M059J (cell line): ENCODE measurements at regions not wholly inside any gene's neighbourhood (a gene's known extent, or its start where the extent isn't known, plus 50 kb on each side); places are given as distances from the start of the nearest gene placed in this dataset.

Source experiments
- DNase-seq: peaks from one replicate; pipeline ENCODE4 v3.0.0-alpha.2; 2012; ENCODE audit warnings: low read depth

DNA sequence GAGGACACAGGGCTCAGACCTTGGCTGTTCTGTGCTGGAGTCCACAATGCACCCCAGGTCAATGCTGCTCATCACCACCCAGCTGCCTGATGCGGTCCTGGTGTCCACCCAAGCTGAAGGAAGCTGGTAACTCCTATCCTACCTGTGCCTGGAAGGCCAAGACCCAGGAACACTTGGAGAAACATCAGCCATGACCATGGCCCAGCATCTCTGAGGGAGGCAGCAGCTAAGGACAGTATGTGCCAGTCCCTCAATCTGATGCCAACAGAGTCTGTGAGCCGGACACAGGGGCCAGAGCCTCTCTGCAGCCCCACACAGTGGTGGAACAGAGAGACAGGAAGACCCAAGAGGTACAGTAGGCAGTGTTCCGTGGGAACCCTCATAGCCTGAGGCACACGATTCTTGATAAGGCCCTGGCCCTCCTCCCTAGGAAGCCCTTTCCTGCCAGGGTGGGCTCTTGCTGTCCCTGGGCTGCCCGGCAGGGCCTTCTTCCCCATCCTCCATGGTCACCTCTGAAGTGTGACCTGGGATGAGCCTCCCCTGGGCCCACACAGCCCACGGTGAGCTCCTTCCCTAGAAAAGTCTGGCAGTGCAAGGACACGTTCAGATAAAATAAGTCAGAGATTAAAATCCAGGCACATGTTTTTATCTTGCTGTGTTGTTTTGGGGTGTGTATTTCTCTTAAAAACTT lies 170.7 kb downstream of the THBS2 start:
- no peak for DNase-seq

GRCh38 chr6:169082093-169082492 lies 171.6 kb downstream of the THBS2 start:
- DNase-seq, result no peak

DNA sequence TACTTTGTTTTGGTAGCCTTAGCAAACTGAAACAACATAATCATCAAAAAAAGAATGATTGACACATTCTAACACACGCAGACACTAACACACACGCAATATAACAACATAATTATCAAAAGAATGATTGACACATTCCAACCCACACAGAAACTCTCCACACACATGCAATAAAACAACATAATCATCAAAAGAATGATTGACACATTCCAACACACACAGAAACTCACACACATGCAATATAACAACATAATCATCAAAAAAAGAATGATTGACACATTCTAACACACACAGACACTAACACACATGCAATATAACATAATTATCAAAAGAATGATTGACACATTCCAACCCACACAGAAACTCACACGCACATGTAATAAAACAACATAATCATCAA lies 172.4 kb downstream of the THBS2 start:
- DNase-seq, result no peak

GRCh38 chr6:169079650-169080049 lies 174.0 kb downstream of the THBS2 start:
- no peak for DNase-seq

DNA sequence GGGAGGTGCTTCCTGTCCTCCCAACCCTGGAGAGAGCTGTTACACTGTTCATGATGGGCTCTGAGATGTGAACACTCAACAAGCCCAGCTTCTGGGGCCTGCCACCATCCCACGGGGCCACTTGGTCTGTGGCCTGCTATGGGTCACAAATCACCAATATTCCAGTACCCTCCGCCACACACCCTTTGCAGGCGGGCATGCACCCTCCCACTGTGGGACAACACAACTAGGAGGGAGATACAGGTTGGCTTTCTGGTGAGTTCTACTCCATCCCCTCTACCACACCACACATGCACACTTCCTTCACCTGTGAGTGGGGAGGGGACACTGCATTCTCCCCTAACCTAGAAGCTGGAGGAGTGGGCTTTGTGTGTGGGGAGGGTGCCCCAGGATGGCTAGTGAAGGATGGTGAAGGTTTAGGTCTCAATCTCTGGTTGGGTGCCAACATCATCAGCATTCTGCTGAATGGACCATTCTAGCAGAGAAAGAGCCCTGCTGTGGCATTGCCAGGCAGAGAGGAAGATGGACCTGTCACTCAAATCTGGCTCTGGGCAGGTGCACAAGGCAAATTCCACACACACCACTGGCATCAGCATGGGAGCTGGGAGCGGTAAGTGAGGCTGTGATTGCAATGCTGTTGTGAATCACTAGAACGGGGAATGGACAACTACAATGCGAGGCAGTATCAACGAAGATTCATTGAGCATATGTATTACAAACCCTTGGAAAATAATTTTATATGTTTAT lies 175.1 kb downstream of the THBS2 start:
- no peak for DNase-seq

GRCh38 chr6:169075915-169076654 lies 177.6 kb downstream of the THBS2 start:
- DNase-seq, result no peak

GRCh38 chr6:169075211-169075914 lies 178.3 kb downstream of the THBS2 start:
- no peak for DNase-seq

DNA sequence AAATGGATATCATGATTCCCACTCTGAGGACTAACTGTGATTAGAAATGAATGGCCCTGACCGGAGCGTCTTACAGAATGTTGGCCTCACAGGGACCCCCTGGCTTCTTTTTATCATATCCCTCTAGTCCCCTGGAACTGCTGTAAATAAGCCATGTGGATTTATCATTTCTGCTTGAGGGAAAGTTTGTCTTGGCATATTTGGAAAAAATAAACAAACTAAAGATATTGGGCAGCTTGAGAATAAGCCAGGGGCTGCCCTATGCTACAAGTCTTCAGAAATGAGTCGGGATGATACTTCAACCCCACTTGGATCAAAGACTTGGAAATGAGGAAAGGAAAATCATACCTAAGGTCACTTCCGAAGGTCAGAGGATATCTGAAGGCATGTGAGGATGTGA lies 179.1 kb downstream of the THBS2 start:
- DNase-seq, result no peak

- peak; percentile 95 for DNase-seq
Measured at GRCh38 chr6:169073311-169073710, 180.3 kb downstream of the THBS2 start.

- no peak for DNase-seq
Measured at GRCh38 chr6:169072127-169073042, 181.3 kb downstream of the THBS2 start.

DNA sequence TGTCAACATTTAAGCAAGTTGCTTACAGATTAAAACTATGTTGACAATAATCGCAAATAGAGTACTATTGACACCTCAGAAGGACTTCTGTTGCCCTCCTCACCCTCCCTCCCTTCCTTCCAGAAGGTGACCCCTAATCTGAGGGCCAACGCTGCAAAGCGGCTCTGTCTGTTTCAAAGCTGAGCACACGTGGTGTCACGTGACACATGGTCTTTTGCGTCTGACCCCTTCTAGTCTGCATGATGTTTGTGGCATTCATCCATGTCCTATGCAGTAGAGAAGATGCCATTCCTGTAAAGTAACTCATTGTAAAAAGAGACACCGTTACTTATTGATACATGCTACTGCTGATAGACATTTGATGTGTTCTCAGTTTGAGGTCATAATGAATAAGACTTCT lies 182.3 kb downstream of the THBS2 start:
- no peak for DNase-seq

- peak; percentile 100 for DNase-seq
Measured at GRCh38 chr6:169070506-169071176, 183.0 kb downstream of the THBS2 start.

GRCh38 chr6:169069356-169069755 lies 184.3 kb downstream of the THBS2 start:
- DNase-seq, result peak; percentile 72

- DNase-seq, result no peak
Measured at GRCh38 chr6:169064194-169064593, 189.5 kb downstream of the THBS2 start.

- no peak for DNase-seq
Measured at GRCh38 chr6:169062272-169062671, 191.4 kb downstream of the THBS2 start.

- no peak for DNase-seq
Measured at GRCh38 chr6:169058634-169059033, 195.0 kb downstream of the THBS2 start.

DNA sequence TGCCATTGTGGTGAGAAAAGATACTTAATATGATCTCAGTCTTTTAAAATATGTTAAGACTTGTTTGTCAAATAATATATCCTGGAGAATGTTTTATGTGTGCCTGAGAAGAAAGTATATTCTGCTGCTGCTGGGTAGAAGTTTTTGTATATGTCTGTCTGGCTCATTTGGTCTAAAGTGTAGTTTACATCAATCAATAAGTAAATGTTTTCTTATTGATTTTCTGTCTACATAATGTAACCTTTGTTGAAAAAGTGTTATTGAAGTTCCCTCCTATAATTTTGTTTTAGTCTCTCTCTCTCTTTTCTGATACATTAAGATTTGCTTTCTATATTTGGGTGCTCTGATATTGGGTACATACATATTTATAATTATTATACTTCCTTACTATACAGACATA lies 201.2 kb downstream of the THBS2 start:
- no peak for DNase-seq

GRCh38 chr6:169051371-169051770 lies 202.3 kb downstream of the THBS2 start:
- peak; percentile 28 for DNase-seq

GRCh38 chr6:169048865-169049205 lies 204.8 kb downstream of the THBS2 start:
- no peak for DNase-seq

- DNase-seq, result no peak
Measured at GRCh38 chr6:169048185-169048864, 205.3 kb downstream of the THBS2 start.
